ENCODE measurements at regions not wholly inside any gene's neighbourhood (a gene's known extent, or its start where the extent isn't known, plus 50 kb on each side); places are given as distances from the start of the nearest gene placed in this dataset.

DNA sequence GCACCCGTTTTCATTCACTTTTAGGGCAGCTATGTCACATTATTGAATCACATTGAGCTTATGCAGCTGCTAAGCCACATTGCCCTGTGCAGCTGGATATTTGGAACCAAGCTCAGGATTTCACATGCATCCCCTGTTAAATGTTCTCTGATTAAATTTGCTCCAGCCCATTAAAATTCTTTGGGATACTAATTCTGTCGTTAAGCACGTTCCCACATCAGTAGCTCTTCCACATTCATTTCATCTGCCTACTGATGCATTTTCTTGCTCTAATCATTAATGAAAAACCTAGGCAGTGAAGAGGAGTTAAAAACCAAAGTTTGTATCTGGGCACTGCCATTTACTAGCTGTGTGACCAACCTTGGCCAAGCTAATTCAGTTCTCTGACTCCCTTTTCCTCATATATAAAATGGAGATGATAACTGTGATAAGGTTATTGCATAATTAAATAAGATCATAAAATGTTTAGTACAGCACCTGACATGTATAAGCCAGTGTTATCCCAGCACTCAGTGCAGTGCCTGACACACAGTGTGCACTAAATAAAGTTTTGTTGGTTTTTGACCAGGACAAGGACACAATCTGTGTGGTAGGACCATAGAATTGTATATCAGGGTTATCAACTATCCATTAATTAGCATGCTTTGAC is 222.2 kb upstream of the ATP11B start:
- Histone ChIP-seq H3K9me3 (replicated peaks; ENCODE audit: control insufficient read depth, insufficient read depth, low read length) (no peaks in the 10 kb centered on the region), H3K27ac (ENCODE audit: insufficient read depth, low read depth, low read length) (no peak overlapping the region), H3K4me1 (ENCODE audit: control insufficient read depth, extremely low read depth, insufficient read depth, low read length) (no peaks in the 10 kb centered on the region), H3K79me2 (ENCODE audit: control insufficient read depth, insufficient read depth, low read length) (no peaks in the 10 kb centered on the region), H2AFZ (ENCODE audit: low read depth, low read length) (no peak overlapping the region), H3K36me3 (ENCODE audit: control insufficient read depth in 2 of 2, extremely low read depth in 1 of 2, insufficient read depth in 2 of 2, low read length in 2 of 2) (no peaks in the 10 kb centered on the region), H4K20me1 (replicated peaks; ENCODE audit: control insufficient read depth, extremely low read depth, insufficient read depth, low read length) (no peaks in the 10 kb centered on the region), H3K4me2 (ENCODE audit: insufficient read depth, low read length) (no peak overlapping the region), H3K9me1 (replicated peaks; ENCODE audit: control insufficient read depth, extremely low read depth, insufficient read depth, low read length) (no peaks in the 10 kb centered on the region), H3K4me3 (replicated peaks in 1 of 3; ENCODE audit: insufficient read depth in 1 of 3, low read depth in 1 of 3, low read length in 3 of 3) (no peak overlapping the region), H3K9ac (replicated peaks; ENCODE audit: extremely low read depth, insufficient read depth, low read length) (no peak overlapping the region), H3K27me3 (ENCODE audit: control insufficient read depth in 2 of 2, insufficient read depth in 2 of 2, low read length in 2 of 2) (no peaks in the 10 kb centered on the region)
- no TSS peak for BruUV-seq (replicated peaks)
- dilution Hi-C loops (cut with MboI; ENCODE audit: extremely low pct_ligation_motif_present, low sequenced_read_pairs) = no loop called here
- POLR2A ChIA-PET = no interaction called here
- DNase-seq (ENCODE audit: low read depth, low spot score) (no peak), FAIRE-seq (no peak)
- intact Hi-C loops (cut with micrococcal nuclease) = no loop called here
- CTCF ChIA-PET = no interaction called here
- TF ChIP-seq POLR2A (IDR thresholded peaks at IDR 0.05; ENCODE audit: low read depth, low read length) (no peak), GATA2 (IDR thresholded peaks at IDR 0.05; ENCODE audit: insufficient read depth, insufficient read length, low read depth, low read length) (no peak), POLR2AphosphoS5 (IDR thresholded peaks at IDR 0.05; ENCODE audit: insufficient read depth, low read depth, low read length) (no peak), JUN (IDR thresholded peaks at IDR 0.05; ENCODE audit: borderline replicate concordance, insufficient read depth, insufficient read length, low read depth) (no peak), FOS (IDR thresholded peaks at IDR 0.05; ENCODE audit: borderline replicate concordance, insufficient read depth, low read length) (no peak)
- TF ChIP-seq, protein P1, sequence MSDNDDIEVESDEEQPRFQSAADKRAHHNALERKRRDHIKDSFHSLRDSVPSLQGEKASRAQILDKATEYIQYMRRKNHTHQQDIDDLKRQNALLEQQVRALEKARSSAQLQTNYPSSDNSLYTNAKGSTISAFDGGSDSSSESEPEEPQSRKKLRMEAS (IDR thresholded peaks at IDR 0.05; ENCODE audit: insufficient read depth, insufficient read length) = no peak

DNA sequence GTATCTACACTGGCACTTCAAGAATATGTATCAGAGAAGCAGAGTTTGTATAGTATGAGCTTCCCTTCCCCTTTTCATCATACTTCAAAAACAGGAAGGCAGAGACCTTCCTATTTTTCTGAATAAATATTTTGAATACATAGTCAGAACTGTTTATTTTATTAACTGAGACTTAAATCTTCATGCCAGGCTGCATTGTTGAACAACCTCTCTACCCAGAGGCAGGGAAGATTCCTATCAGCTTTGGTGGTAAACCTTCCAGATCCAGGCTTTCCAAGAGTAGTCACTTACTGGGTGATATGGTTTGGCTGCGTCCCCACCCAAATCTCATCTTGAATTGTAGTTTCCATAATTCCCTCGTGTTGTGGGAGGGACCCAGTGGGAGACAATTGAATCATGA is 217.4 kb upstream of the ATP11B start:
- no peaks in the 10 kb centered on the region for H4K20me1 ChIP-seq (replicated peaks; ENCODE audit: control insufficient read depth, extremely low read depth, insufficient read depth, low read length)
- H3K36me3 ChIP-seq (ENCODE audit: control insufficient read depth in 2 of 2, extremely low read depth in 1 of 2, insufficient read depth in 2 of 2, low read length in 2 of 2) = no peaks in the 10 kb centered on the region
- CTCF ChIA-PET = no interaction called here
- H2AFZ ChIP-seq (ENCODE audit: low read depth, low read length) = no peak overlapping the region
- DNase-seq (ENCODE audit: low read depth, low spot score) (no peak), FAIRE-seq (no peak)
- H3K4me1 ChIP-seq (ENCODE audit: control insufficient read depth, extremely low read depth, insufficient read depth, low read length) = no peaks in the 10 kb centered on the region
- dilution Hi-C loops (cut with MboI; ENCODE audit: extremely low pct_ligation_motif_present, low sequenced_read_pairs) = no loop called here
- no peak overlapping the region for H3K27ac ChIP-seq (ENCODE audit: insufficient read depth, low read depth, low read length)
- H3K4me3 ChIP-seq (replicated peaks in 1 of 3; ENCODE audit: insufficient read depth in 1 of 3, low read depth in 1 of 3, low read length in 3 of 3) = no peak overlapping the region
- H3K27me3 ChIP-seq (ENCODE audit: control insufficient read depth in 2 of 2, insufficient read depth in 2 of 2, low read length in 2 of 2) = no peaks in the 10 kb centered on the region
- POLR2A ChIA-PET = no interaction called here
- no peaks in the 10 kb centered on the region for H3K9me3 ChIP-seq (replicated peaks; ENCODE audit: control insufficient read depth, insufficient read depth, low read length)
- no TSS peak for BruUV-seq (replicated peaks)
- no peaks in the 10 kb centered on the region for H3K9me1 ChIP-seq (replicated peaks; ENCODE audit: control insufficient read depth, extremely low read depth, insufficient read depth, low read length)
- no peak overlapping the region for H3K4me2 ChIP-seq (ENCODE audit: insufficient read depth, low read length)
- intact Hi-C loops (cut with micrococcal nuclease) = no loop called here
- TF ChIP-seq FOS (IDR thresholded peaks at IDR 0.05; ENCODE audit: borderline replicate concordance, insufficient read depth, low read length) = no peak
- TF ChIP-seq EZH2 (IDR thresholded peaks at IDR 0.05; ENCODE audit: borderline replicate concordance, low read depth, low read length, severe bottlenecking) = no peak
- TF ChIP-seq JUN (IDR thresholded peaks at IDR 0.05; ENCODE audit: borderline replicate concordance, insufficient read depth, insufficient read length, low read depth) = no peak
- no peak for TF ChIP-seq POLR2A (IDR thresholded peaks at IDR 0.05; ENCODE audit: low read depth, low read length)
- no peak overlapping the region for H3K9ac ChIP-seq (replicated peaks; ENCODE audit: extremely low read depth, insufficient read depth, low read length)
- no peaks in the 10 kb centered on the region for H3K79me2 ChIP-seq (ENCODE audit: control insufficient read depth, insufficient read depth, low read length)
